Smooth muscle cell (in vitro differentiated cells): ENCODE measurements at regions not wholly inside any gene's neighbourhood (a gene's known extent, or its start where the extent isn't known, plus 50 kb on each side); places are given as distances from the start of the nearest gene placed in this dataset.

Source experiments
- DNase-seq: peaks from one replicate; lab custom pipeline; 2025; ENCODE audit not compliant: unreplicated experiment; lab: John Stamatoyannopoulos, UW
- H2AFZ ChIP-seq: fragments of 200-600 bp; sonication (generic); 2 replicates; pipeline ENCODE4 v1.6.0; 2016; ENCODE audit warnings: antibody characterized with exemption, low read depth, mild to moderate bottlenecking
- H3F3A ChIP-seq: fragments of 200-600 bp; sonication (generic); 2 replicates; pipeline ENCODE4 v1.6.0; 2017; ENCODE audit warnings: antibody characterized with exemption, low read depth
- H3K27ac ChIP-seq: fragments of 200-600 bp; sonication (generic); 2 replicates; pipeline ENCODE4 v1.5.1; 2016; ENCODE audit warnings: low read depth, mild to moderate bottlenecking
- H3K27me3 ChIP-seq: fragments of 200-600 bp; sonication (generic); 2 replicates; pipeline ENCODE4 v1.6.1; 2016; ENCODE audit warnings: low read depth, mild to moderate bottlenecking
- H3K36me3 ChIP-seq: fragments of 200-600 bp; sonication (generic); 2 replicates; pipeline ENCODE4 v1.5.1; 2016; ENCODE audit warnings: low read depth
- H3K4me1 ChIP-seq: fragments of 200-600 bp; sonication (generic); 2 replicates; pipeline ENCODE4 v1.5.1; 2016; ENCODE audit warnings: low read depth
- H3K4me2 ChIP-seq: fragments of 200-600 bp; sonication (generic); 2 replicates; pipeline ENCODE4 v1.6.0; 2016; ENCODE audit warnings: mild to moderate bottlenecking
- H3K4me3 ChIP-seq: fragments of 200-600 bp; sonication (generic); 2 replicates; pipeline ENCODE4 v1.5.1; 2016; ENCODE audit warnings: mild to moderate bottlenecking
- H3K79me2 ChIP-seq: fragments of 200-600 bp; sonication (generic); 2 replicates; pipeline ENCODE4 v1.6.0; 2016; ENCODE audit warnings: low read depth, mild to moderate bottlenecking
- H3K9ac ChIP-seq: fragments of 200-600 bp; sonication (generic); 2 replicates; pipeline ENCODE4 v1.6.0; 2016; ENCODE audit warnings: low read depth
- H3K9me3 ChIP-seq: fragments of 200-600 bp; sonication (generic); replicated peaks from 2 replicates; pipeline ENCODE4 v1.5.1; 2016; ENCODE audit warnings: low read depth
- H4K20me1 ChIP-seq: fragments of 200-600 bp; sonication (generic); 2 replicates; pipeline ENCODE4 v1.6.0; 2016; ENCODE audit warnings: low read depth
- CTCF ChIP-seq: fragments of 200-600 bp; sonication (generic); IDR thresholded peaks from 2 replicates; pipeline ENCODE4 v1.5.1; 2017; ENCODE audit warnings: borderline replicate concordance, mild to moderate bottlenecking, antibody characterized with exemption; ENCODE audit not compliant: insufficient read depth, poor library complexity, severe bottlenecking
- WGBS: methylation state at CpG from one replicate; pipeline ENCODE4 v1.1.7; 2016; ENCODE audit warnings: low lambda C conversion rate; 5-methylcytosine and 5-hydroxymethylcytosine counted together

GRCh38 chr7:10798044-10798443 lies 175.6 kb upstream of the PHF14 start:
- Histone ChIP-seq H3K27me3 (no peaks in the 10 kb centered on the region), H3K4me2 (no peak overlapping the region), H3K79me2 (no peaks in the 10 kb centered on the region), H2AFZ (peak overlapping the region; percentile 47), H3F3A (no peaks in the 10 kb centered on the region), H3K27ac (no peak overlapping the region), H3K4me1 (no peaks in the 10 kb centered on the region), H3K9me3 (no peaks in the 10 kb centered on the region), H3K9ac (no peak overlapping the region), H3K4me3 (no peak overlapping the region), H4K20me1 (no peaks in the 10 kb centered on the region), H3K36me3 (no peaks in the 10 kb centered on the region)
- 84% methylated on average over 6 of the region's 6 CpGs for WGBS
- DNase-seq, result no peak
- no peak for TF ChIP-seq CTCF

- no peaks in the 10 kb centered on the region for H4K20me1 ChIP-seq
- H3K9ac ChIP-seq, result no peak overlapping the region
- H3K9me3 ChIP-seq, result no peaks in the 10 kb centered on the region
- no peaks in the 10 kb centered on the region for H3K79me2 ChIP-seq
- no peaks in the 10 kb centered on the region for H3K36me3 ChIP-seq
- no peak for DNase-seq
- no peak overlapping the region for H3K4me2 ChIP-seq
- H3K4me3 ChIP-seq, result no peak overlapping the region
- H3K27me3 ChIP-seq, result no peaks in the 10 kb centered on the region
- H3K27ac ChIP-seq, result no peak overlapping the region
- 96% methylated on average over 5 of the region's 5 CpGs for WGBS
- H3K4me1 ChIP-seq, result no peaks in the 10 kb centered on the region
- H2AFZ ChIP-seq, result no peak overlapping the region
- TF ChIP-seq CTCF, result no peak
- no peaks in the 10 kb centered on the region for H3F3A ChIP-seq
Observed at GRCh38 chr7:10799475-10799874, 174.2 kb upstream of the PHF14 start.

DNA sequence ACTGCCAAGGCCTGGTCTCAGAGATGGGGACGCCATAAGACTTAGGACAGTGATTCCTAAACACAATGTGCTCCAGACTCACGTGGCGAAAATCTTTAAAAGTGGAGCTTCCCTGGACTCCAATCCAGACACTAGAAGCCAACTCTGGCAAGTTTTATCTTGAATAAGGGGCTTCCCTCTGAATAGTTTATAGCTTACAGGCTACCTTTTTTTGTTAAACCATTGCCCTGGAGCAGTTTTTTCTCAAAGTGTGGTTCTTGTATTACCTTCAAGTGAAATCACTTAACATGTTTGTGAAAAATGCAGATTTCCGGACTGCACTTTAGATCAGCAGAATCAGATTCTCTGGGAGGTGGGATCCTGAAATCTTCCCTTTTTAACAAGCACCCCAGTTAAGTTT lies 171.7 kb upstream of the PHF14 start:
- no peaks in the 10 kb centered on the region for H3K79me2 ChIP-seq
- peak overlapping the region; percentile 36 for H3K4me2 ChIP-seq
- TF ChIP-seq CTCF, result no peak
- no peaks in the 10 kb centered on the region for H3K9me3 ChIP-seq
- H3F3A ChIP-seq, result no peaks in the 10 kb centered on the region
- H3K36me3 ChIP-seq, result no peaks in the 10 kb centered on the region
- H3K27ac ChIP-seq, result peak overlapping the region; percentile 94
- no peak overlapping the region for H3K4me3 ChIP-seq
- H2AFZ ChIP-seq, result peak overlapping the region; percentile 87
- H3K9ac ChIP-seq, result peak overlapping the region; percentile 69
- no peaks in the 10 kb centered on the region for H4K20me1 ChIP-seq
- DNase-seq, result no peak
- no peaks in the 10 kb centered on the region for H3K27me3 ChIP-seq
- no peaks in the 10 kb centered on the region for H3K4me1 ChIP-seq
- 71% methylated on average over 4 of the region's 4 CpGs for WGBS

- 13% methylated on average over 2 of the region's 2 CpGs for WGBS
- TF ChIP-seq CTCF, result no peak
- Histone ChIP-seq H3K9ac (peak overlapping the region; percentile 69), H3F3A (no peaks in the 10 kb centered on the region), H3K79me2 (no peaks in the 10 kb centered on the region), H2AFZ (peak overlapping the region; percentile 91), H3K27ac (peak overlapping the region; percentile 94), H3K4me2 (peak overlapping the region; percentile 60), H3K27me3 (no peaks in the 10 kb centered on the region), H3K9me3 (no peaks in the 10 kb centered on the region), H3K4me3 (no peak overlapping the region), H3K4me1 (no peaks in the 10 kb centered on the region), H3K36me3 (no peaks in the 10 kb centered on the region), H4K20me1 (no peaks in the 10 kb centered on the region)
- DNase-seq, result no peak
Observed at GRCh38 chr7:10802526-10802925, 171.1 kb upstream of the PHF14 start.
